ENCODE measurements at regions not wholly inside any gene's neighbourhood (a gene's known extent, or its start where the extent isn't known, plus 50 kb on each side); places are given as distances from the start of the nearest gene placed in this dataset.

GRCh38 chrX:1788300-1788911, 173.5 kb downstream of the ASMT start:
- H3K4me3 Mint-ChIP-seq, result no peak overlapping the region
- POLR2A ChIA-PET, result no interaction called here
- CTCF ChIA-PET, result no interaction called here
- Histone ChIP-seq H3K36me3 (ENCODE audit: control insufficient read depth in 2 of 3, insufficient read depth in 3 of 3, low read length in 3 of 3) (no peaks in the 10 kb centered on the region), H3K27me3 (ENCODE audit: control insufficient read depth in 2 of 2, insufficient read depth in 2 of 2, low read length in 2 of 2) (no peaks in the 10 kb centered on the region), H3K9me3 (ENCODE audit: control insufficient read depth in 2 of 3, low read length in 3 of 3) (peaks cover 0 to 10% (median 0%) of the 10 kb centered on the region in 3 experiments), H3K4me3 (ENCODE audit: low read length) (no peak overlapping the region), H3K4me1 (ENCODE audit: control insufficient read depth in 2 of 2, insufficient read depth in 2 of 2, low read length in 2 of 2) (no peaks in the 10 kb centered on the region), H3K27ac (ENCODE audit: low read depth, low read length) (no peak overlapping the region)
- H3K4me1 Mint-ChIP-seq, result no peaks in the 10 kb centered on the region
- peaks cover 7 to 34% (median 15%) of the 10 kb centered on the region in 11 donors for H3K9me3 Mint-ChIP-seq
- no peak overlapping the region for H3K27ac Mint-ChIP-seq
- H3K27me3 Mint-ChIP-seq, result peaks cover 0 to 9% (median 0%) of the 10 kb centered on the region in 5 donors
- ATAC-seq (no peak), DNase-seq (no peak)
- intact Hi-C loops (cut with micrococcal nuclease), result no loop called here
- peaks cover 0 to 20% (median 10%) of the 10 kb centered on the region in 5 donors for H3K36me3 Mint-ChIP-seq

GRCh38 chrX:1792636-1793035, 177.8 kb downstream of the ASMT start:
- no peaks in the 10 kb centered on the region for H3K4me1 Mint-ChIP-seq
- H3K36me3 Mint-ChIP-seq, result no peaks in the 10 kb centered on the region
- DNase-seq (no peak), ATAC-seq (no peak)
- no peak overlapping the region for H3K27ac Mint-ChIP-seq
- H3K36me3 ChIP-seq (ENCODE audit: control insufficient read depth in 2 of 3, insufficient read depth in 3 of 3, low read length in 3 of 3), result no peaks in the 10 kb centered on the region
- no peaks in the 10 kb centered on the region for H3K9me3 ChIP-seq (ENCODE audit: control insufficient read depth in 2 of 3, low read length in 3 of 3)
- peaks cover 0 to 4% (median 0%) of the 10 kb centered on the region in 5 donors for H3K27me3 Mint-ChIP-seq
- H3K4me3 ChIP-seq (ENCODE audit: low read length), result no peak overlapping the region
- ChIA-PET CTCF (no interaction called here), POLR2A (no interaction called here)
- H3K4me3 Mint-ChIP-seq, result no peak overlapping the region
- H3K4me1 ChIP-seq (ENCODE audit: control insufficient read depth in 2 of 2, insufficient read depth in 2 of 2, low read length in 2 of 2), result no peaks in the 10 kb centered on the region
- H3K27me3 ChIP-seq (ENCODE audit: control insufficient read depth in 2 of 2, insufficient read depth in 2 of 2, low read length in 2 of 2), result no peaks in the 10 kb centered on the region
- peaks cover 0 to 3% (median 0%) of the 10 kb centered on the region in 11 donors for H3K9me3 Mint-ChIP-seq
- H3K27ac ChIP-seq (ENCODE audit: low read depth, low read length), result no peak overlapping the region
- intact Hi-C loops (cut with micrococcal nuclease), result no loop called here

GRCh38 chrX:1794586-1794985, 179.7 kb downstream of the ASMT start:
- Mint-ChIP-seq H3K4me1 (no peaks in the 10 kb centered on the region), H3K4me3 (no peak overlapping the region), H3K9me3 (peaks cover 0 to 3% (median 0%) of the 10 kb centered on the region in 11 donors), H3K27me3 (peaks cover 0 to 4% (median 0%) of the 10 kb centered on the region in 5 donors), H3K36me3 (no peaks in the 10 kb centered on the region), H3K27ac (no peak overlapping the region)
- no peaks in the 10 kb centered on the region for H3K9me3 ChIP-seq (ENCODE audit: control insufficient read depth in 2 of 3, low read length in 3 of 3)
- ATAC-seq (no peak), DNase-seq (no peak)
- no peak overlapping the region for H3K4me3 ChIP-seq (ENCODE audit: low read length)
- CTCF ChIA-PET, result no interaction called here
- no peak overlapping the region for H3K27ac ChIP-seq (ENCODE audit: low read depth, low read length)
- H3K27me3 ChIP-seq (ENCODE audit: control insufficient read depth in 2 of 2, insufficient read depth in 2 of 2, low read length in 2 of 2), result no peaks in the 10 kb centered on the region
- POLR2A ChIA-PET, result no interaction called here
- no peaks in the 10 kb centered on the region for H3K4me1 ChIP-seq (ENCODE audit: control insufficient read depth in 2 of 2, insufficient read depth in 2 of 2, low read length in 2 of 2)
- intact Hi-C loops (cut with micrococcal nuclease), result no loop called here
- no peaks in the 10 kb centered on the region for H3K36me3 ChIP-seq (ENCODE audit: control insufficient read depth in 2 of 3, insufficient read depth in 3 of 3, low read length in 3 of 3)

GRCh38 chrX:1802912-1803311, 188.1 kb downstream of the ASMT start:
- H3K4me3 Mint-ChIP-seq, result no peak overlapping the region
- H3K9me3 Mint-ChIP-seq, result peaks cover 0 to 3% (median 0%) of the 10 kb centered on the region in 11 donors
- ChIA-PET POLR2A (no interaction called here), CTCF (no interaction called here)
- no peaks in the 10 kb centered on the region for H3K36me3 ChIP-seq (ENCODE audit: control insufficient read depth in 2 of 3, insufficient read depth in 3 of 3, low read length in 3 of 3)
- ATAC-seq (no peak), DNase-seq (no peak)
- H3K27ac Mint-ChIP-seq, result no peak overlapping the region
- intact Hi-C loops (cut with micrococcal nuclease), result no loop called here
- H3K9me3 ChIP-seq (ENCODE audit: control insufficient read depth in 2 of 3, low read length in 3 of 3), result no peaks in the 10 kb centered on the region
- no peaks in the 10 kb centered on the region for H3K27me3 ChIP-seq (ENCODE audit: control insufficient read depth in 2 of 2, insufficient read depth in 2 of 2, low read length in 2 of 2)
- H3K4me1 Mint-ChIP-seq, result no peaks in the 10 kb centered on the region
- H3K27me3 Mint-ChIP-seq, result peaks cover 0 to 6% (median 0%) of the 10 kb centered on the region in 5 donors
- H3K4me3 ChIP-seq (ENCODE audit: low read length), result no peak overlapping the region
- no peak overlapping the region for H3K27ac ChIP-seq (ENCODE audit: low read depth, low read length)
- no peaks in the 10 kb centered on the region for H3K36me3 Mint-ChIP-seq
- H3K4me1 ChIP-seq (ENCODE audit: control insufficient read depth in 2 of 2, insufficient read depth in 2 of 2, low read length in 2 of 2), result no peaks in the 10 kb centered on the region

- no peak overlapping the region for H3K4me3 ChIP-seq (ENCODE audit: low read length)
These were observed 188.9 kb downstream of the ASMT start for GRCh38 chrX:1803741-1804140.

GRCh38 chrX:1807301-1807731, 192.5 kb downstream of the ASMT start:
- H3K4me3 ChIP-seq (ENCODE audit: low read length), result no peak overlapping the region
- H3K9me3 Mint-ChIP-seq, result peaks cover 0 to 6% (median 2%) of the 10 kb centered on the region in 11 donors
- peaks cover 0 to 12% (median 5%) of the 10 kb centered on the region in 5 donors for H3K27me3 Mint-ChIP-seq
- peaks cover 0 to 4% (median 0%) of the 10 kb centered on the region in 7 donors for H3K4me1 Mint-ChIP-seq
- ChIA-PET CTCF (no interaction called here), POLR2A (no interaction called here)
- no peak overlapping the region for H3K4me3 Mint-ChIP-seq
- H3K27me3 ChIP-seq (ENCODE audit: control insufficient read depth in 2 of 2, insufficient read depth in 2 of 2, low read length in 2 of 2), result no peaks in the 10 kb centered on the region
- intact Hi-C loops (cut with micrococcal nuclease), result no loop called here
- no peak overlapping the region for H3K27ac ChIP-seq (ENCODE audit: low read depth, low read length)
- H3K4me1 ChIP-seq (ENCODE audit: control insufficient read depth in 2 of 2, insufficient read depth in 2 of 2, low read length in 2 of 2), result no peaks in the 10 kb centered on the region
- DNase-seq, result no peak
- ATAC-seq, result no peak
- H3K36me3 ChIP-seq (ENCODE audit: control insufficient read depth in 2 of 3, insufficient read depth in 3 of 3, low read length in 3 of 3), result no peaks in the 10 kb centered on the region
- peaks cover 0 to 5% (median 0%) of the 10 kb centered on the region in 3 experiments for H3K9me3 ChIP-seq (ENCODE audit: control insufficient read depth in 2 of 3, low read length in 3 of 3)
- no peak overlapping the region for H3K27ac Mint-ChIP-seq
- H3K36me3 Mint-ChIP-seq, result peaks cover 0 to 8% (median 0%) of the 10 kb centered on the region in 5 donors

More at GRCh38 chrX:1803741-1804140, 188.9 kb downstream of the ASMT start:
- intact Hi-C loops (cut with micrococcal nuclease), result no loop called here
- peaks cover 0 to 6% (median 0%) of the 10 kb centered on the region in 5 donors for H3K27me3 Mint-ChIP-seq
- POLR2A ChIA-PET, result no interaction called here
- H3K9me3 Mint-ChIP-seq, result no peaks in the 10 kb centered on the region
- Histone ChIP-seq H3K27me3 (ENCODE audit: control insufficient read depth in 2 of 2, insufficient read depth in 2 of 2, low read length in 2 of 2) (no peaks in the 10 kb centered on the region), H3K36me3 (ENCODE audit: control insufficient read depth in 2 of 3, insufficient read depth in 3 of 3, low read length in 3 of 3) (no peaks in the 10 kb centered on the region), H3K9me3 (ENCODE audit: control insufficient read depth in 2 of 3, low read length in 3 of 3) (no peaks in the 10 kb centered on the region), H3K27ac (ENCODE audit: low read depth, low read length) (no peak overlapping the region), H3K4me1 (ENCODE audit: control insufficient read depth in 2 of 2, insufficient read depth in 2 of 2, low read length in 2 of 2) (no peaks in the 10 kb centered on the region)
- H3K4me3 Mint-ChIP-seq, result no peak overlapping the region
- H3K27ac Mint-ChIP-seq, result no peak overlapping the region
- no peaks in the 10 kb centered on the region for H3K36me3 Mint-ChIP-seq
- no peaks in the 10 kb centered on the region for H3K4me1 Mint-ChIP-seq
- ATAC-seq (no peak), DNase-seq (no peak)
- CTCF ChIA-PET, result no interaction called here

- intact Hi-C loops (cut with micrococcal nuclease), result no loop called here
- H3K4me1 ChIP-seq (ENCODE audit: control insufficient read depth in 2 of 2, insufficient read depth in 2 of 2, low read length in 2 of 2), result no peaks in the 10 kb centered on the region
- ATAC-seq (no peak), DNase-seq (no peak)
- ChIA-PET POLR2A (no interaction called here), CTCF (no interaction called here)
- no peaks in the 10 kb centered on the region for H3K27me3 ChIP-seq (ENCODE audit: control insufficient read depth in 2 of 2, insufficient read depth in 2 of 2, low read length in 2 of 2)
- no peaks in the 10 kb centered on the region for H3K36me3 ChIP-seq (ENCODE audit: control insufficient read depth in 2 of 3, insufficient read depth in 3 of 3, low read length in 3 of 3)
- Mint-ChIP-seq H3K27me3 (peaks cover 0 to 12% (median 5%) of the 10 kb centered on the region in 5 donors), H3K36me3 (peaks cover 0 to 8% (median 0%) of the 10 kb centered on the region in 5 donors), H3K4me3 (no peak overlapping the region), H3K4me1 (peaks cover 0 to 14% (median 0%) of the 10 kb centered on the region in 7 donors), H3K9me3 (peaks cover 0 to 6% (median 2%) of the 10 kb centered on the region in 11 donors), H3K27ac (no peak overlapping the region)
- H3K4me3 ChIP-seq (ENCODE audit: low read length), result no peak overlapping the region
- peaks cover 0 to 5% (median 0%) of the 10 kb centered on the region in 3 experiments for H3K9me3 ChIP-seq (ENCODE audit: control insufficient read depth in 2 of 3, low read length in 3 of 3)
- H3K27ac ChIP-seq (ENCODE audit: low read depth, low read length), result no peak overlapping the region
These were observed 194.7 kb downstream of the ASMT start for GRCh38 chrX:1809581-1809980.
